Activated T-cell treated with anti-CD3 and anti-CD28 coated beads, Interleukin-2, amount 50 U/mL, for 72 hours (primary cell): ENCODE measurements at regions not wholly inside any gene's neighbourhood (a gene's known extent, or its start where the extent isn't known, plus 50 kb on each side); places are given as distances from the start of the nearest gene placed in this dataset.
"Not testable (repeated sequence)": the region's sequence is repeated elsewhere in the genome, so short reads cannot be mapped to it uniquely, and the experiment has no call there.

ENCODE experiments used
- ATAC-seq, 2 donors: fragments of 150-1000 bp; cut with Tn5 transposase; replicated peaks in 1 of 2; 2 replicates each; pipeline ENCODE4 v1.10.0; 2021; ENCODE audit warnings: moderate library complexity in 2 of 2, mild to moderate bottlenecking in 1 of 2
- DNase-seq, 2 donors: peaks; one replicate each; pipeline ENCODE4 v3.0.0; 2021 to 2022; ENCODE audit warnings: mixed read lengths in 1 of 2
- H3K27ac Mint-ChIP-seq: one replicate; pipeline ENCODE4 v1.8.0; 2022; ENCODE audit warnings: mild to moderate bottlenecking, moderate library complexity, mixed read lengths
- H3K27me3 Mint-ChIP-seq: one replicate; pipeline ENCODE4 v1.8.0; 2022; ENCODE audit warnings: low read depth, mixed read lengths
- H3K36me3 Mint-ChIP-seq, 2 donors: one replicate each; pipeline ENCODE4 v1.8.0; 2022; ENCODE audit warnings: mixed read lengths in 2 of 2, mild to moderate bottlenecking in 1 of 2; ENCODE audit not compliant: insufficient read depth in 2 of 2
- H3K4me1 Mint-ChIP-seq: one replicate; pipeline ENCODE4 v1.8.0; 2022; ENCODE audit warnings: low read depth, mixed read lengths
- H3K4me3 Mint-ChIP-seq, 2 donors: one replicate each; pipeline ENCODE4 v1.8.0; 2022; ENCODE audit warnings: mild to moderate bottlenecking in 2 of 2, mixed read lengths in 2 of 2, moderate library complexity in 2 of 2
- H3K9me3 Mint-ChIP-seq, 2 donors: one replicate each; pipeline ENCODE4 v1.8.0; 2022; ENCODE audit warnings: mixed read lengths in 2 of 2

- ATAC-seq (no peak), DNase-seq (no peak)
- Mint-ChIP-seq H3K4me3 (no peak overlapping the region), H3K4me1 (no peaks in the 10 kb centered on the region), H3K27me3 (peaks cover 13% of the 10 kb centered on the region), H3K27ac (no peak overlapping the region), H3K36me3 (no peaks in the 10 kb centered on the region), H3K9me3 (no peaks in the 10 kb centered on the region)
Measured at GRCh38 chr9:85487872-85488271, 253.9 kb downstream of the AGTPBP1 start.

GRCh38 chr9:85484235-85484634 lies 257.5 kb downstream of the AGTPBP1 start:
- H3K4me3 Mint-ChIP-seq: no peak overlapping the region
- no peaks in the 10 kb centered on the region for H3K4me1 Mint-ChIP-seq
- DNase-seq: no peak
- peaks cover 28% of the 10 kb centered on the region for H3K27me3 Mint-ChIP-seq
- no peak overlapping the region for H3K27ac Mint-ChIP-seq
- ATAC-seq: no peak
- H3K36me3 Mint-ChIP-seq: no peaks in the 10 kb centered on the region
- no peaks in the 10 kb centered on the region for H3K9me3 Mint-ChIP-seq

GRCh38 chr9:85483208-85483607 lies 258.5 kb downstream of the AGTPBP1 start:
- Mint-ChIP-seq H3K4me1 (no peaks in the 10 kb centered on the region), H3K9me3 (no peaks in the 10 kb centered on the region), H3K36me3 (no peaks in the 10 kb centered on the region), H3K4me3 (no peak overlapping the region), H3K27ac (no peak overlapping the region), H3K27me3 (peaks cover 36% of the 10 kb centered on the region)
- ATAC-seq (no peak), DNase-seq (no peak)

GRCh38 chr9:85479305-85479704 lies 262.4 kb downstream of the AGTPBP1 start:
- H3K4me3 Mint-ChIP-seq: no peak overlapping the region
- peaks cover 0 to 3% of the 10 kb centered on the region in 2 donors for H3K9me3 Mint-ChIP-seq
- no peak for DNase-seq
- H3K27me3 Mint-ChIP-seq: peaks cover 36% of the 10 kb centered on the region
- ATAC-seq: no peak
- no peaks in the 10 kb centered on the region for H3K36me3 Mint-ChIP-seq
- H3K27ac Mint-ChIP-seq: no peak overlapping the region
- H3K4me1 Mint-ChIP-seq: no peaks in the 10 kb centered on the region

- Mint-ChIP-seq H3K4me3 (no peak overlapping the region), H3K4me1 (no peaks in the 10 kb centered on the region), H3K27me3 (peaks cover 31% of the 10 kb centered on the region), H3K36me3 (no peaks in the 10 kb centered on the region), H3K9me3 (peaks cover 0 to 4% of the 10 kb centered on the region in 2 donors), H3K27ac (no peak overlapping the region)
- ATAC-seq (no peak), DNase-seq (no peak)
Measured at GRCh38 chr9:85478847-85479246, 262.9 kb downstream of the AGTPBP1 start.

GRCh38 chr9:85474896-85475295 lies 266.9 kb downstream of the AGTPBP1 start:
- not testable (repeated sequence) for DNase-seq, H3K4me1 Mint-ChIP-seq, H3K4me3 Mint-ChIP-seq, H3K27ac Mint-ChIP-seq, H3K9me3 Mint-ChIP-seq, H3K36me3 Mint-ChIP-seq, ATAC-seq
- peaks cover 14% of the 10 kb centered on the region for H3K27me3 Mint-ChIP-seq

- ATAC-seq: no peak
- DNase-seq: no peak
- Mint-ChIP-seq H3K27me3 (peaks cover 4% of the 10 kb centered on the region), H3K9me3 (peaks cover 0 to 4% of the 10 kb centered on the region in 2 donors), H3K27ac (no peak overlapping the region), H3K4me1 (no peaks in the 10 kb centered on the region), H3K4me3 (no peak overlapping the region), H3K36me3 (no peaks in the 10 kb centered on the region)
Measured at GRCh38 chr9:85471791-85472190, 270.0 kb downstream of the AGTPBP1 start.

- ATAC-seq (no peak), DNase-seq (no peak)
- H3K27me3 Mint-ChIP-seq: peaks cover 4% of the 10 kb centered on the region
- H3K9me3 Mint-ChIP-seq: no peaks in the 10 kb centered on the region
- no peak overlapping the region for H3K27ac Mint-ChIP-seq
- no peaks in the 10 kb centered on the region for H3K4me1 Mint-ChIP-seq
- H3K4me3 Mint-ChIP-seq: no peak overlapping the region
- H3K36me3 Mint-ChIP-seq: no peaks in the 10 kb centered on the region
Measured at GRCh38 chr9:85469041-85469440, 272.7 kb downstream of the AGTPBP1 start.

- ATAC-seq: no peak
Measured at GRCh38 chr9:85466834-85467233, 274.9 kb downstream of the AGTPBP1 start.

GRCh38 chr9:85458114-85458864 lies 283.5 kb downstream of the AGTPBP1 start:
- not testable (repeated sequence) for DNase-seq, H3K9me3 Mint-ChIP-seq, H3K4me1 Mint-ChIP-seq, H3K4me3 Mint-ChIP-seq, H3K27me3 Mint-ChIP-seq, ATAC-seq, H3K36me3 Mint-ChIP-seq, H3K27ac Mint-ChIP-seq

More at GRCh38 chr9:85466834-85467233, 274.9 kb downstream of the AGTPBP1 start:
- no peaks in the 10 kb centered on the region for H3K4me1 Mint-ChIP-seq
- H3K27me3 Mint-ChIP-seq: peaks cover 4% of the 10 kb centered on the region
- no peak overlapping the region for H3K4me3 Mint-ChIP-seq
- no peak overlapping the region for H3K27ac Mint-ChIP-seq
- H3K36me3 Mint-ChIP-seq: no peaks in the 10 kb centered on the region
- DNase-seq: no peak
- no peaks in the 10 kb centered on the region for H3K9me3 Mint-ChIP-seq

- no peak overlapping the region for H3K27ac Mint-ChIP-seq
- H3K4me3 Mint-ChIP-seq: no peak overlapping the region
- no peaks in the 10 kb centered on the region for H3K36me3 Mint-ChIP-seq
- H3K27me3 Mint-ChIP-seq: no peaks in the 10 kb centered on the region
- DNase-seq (no peak), ATAC-seq (no peak)
- peaks cover 0 to 4% of the 10 kb centered on the region in 2 donors for H3K9me3 Mint-ChIP-seq
- H3K4me1 Mint-ChIP-seq: no peaks in the 10 kb centered on the region
Measured at GRCh38 chr9:85453850-85454249, 287.9 kb downstream of the AGTPBP1 start.

- no peak for ATAC-seq
- no peak for DNase-seq
- Mint-ChIP-seq H3K27me3 (no peaks in the 10 kb centered on the region), H3K4me3 (no peak overlapping the region), H3K27ac (no peak overlapping the region), H3K9me3 (peaks cover 0 to 4% of the 10 kb centered on the region in 2 donors), H3K4me1 (no peaks in the 10 kb centered on the region), H3K36me3 (no peaks in the 10 kb centered on the region)
Measured at GRCh38 chr9:85452841-85453240, 288.9 kb downstream of the AGTPBP1 start.

- Mint-ChIP-seq H3K4me3 (no peak overlapping the region), H3K27ac (no peak overlapping the region), H3K36me3 (no peaks in the 10 kb centered on the region), H3K27me3 (no peaks in the 10 kb centered on the region), H3K4me1 (no peaks in the 10 kb centered on the region), H3K9me3 (peaks cover under 1 to 4% of the 10 kb centered on the region in 2 donors)
- DNase-seq (no peak), ATAC-seq (no peak)
Measured at GRCh38 chr9:85451680-85452079, 290.1 kb downstream of the AGTPBP1 start.

GRCh38 chr9:85445887-85446286 lies 295.9 kb downstream of the AGTPBP1 start:
- H3K9me3 Mint-ChIP-seq: peaks cover 4 to 6% of the 10 kb centered on the region in 2 donors
- H3K36me3 Mint-ChIP-seq: no peaks in the 10 kb centered on the region
- no peak overlapping the region for H3K27ac Mint-ChIP-seq
- no peaks in the 10 kb centered on the region for H3K27me3 Mint-ChIP-seq
- DNase-seq (no peak), ATAC-seq (no peak)
- H3K4me3 Mint-ChIP-seq: no peak overlapping the region
- no peaks in the 10 kb centered on the region for H3K4me1 Mint-ChIP-seq
